GM19395 (cell line): ENCODE measurements at regions not wholly inside any gene's neighbourhood (a gene's known extent, or its start where the extent isn't known, plus 50 kb on each side); places are given as distances from the start of the nearest gene placed in this dataset.
"Not testable (repeated sequence)": the region's sequence is repeated elsewhere in the genome, so short reads cannot be mapped to it uniquely, and the experiment has no call there.

Source experiments
- ATAC-seq: cut with Tn5 transposase; IDR thresholded peaks from one replicate; pipeline ENCODE4 v1.9.1; 2021; ENCODE audit warnings: mild to moderate bottlenecking, moderate library complexity; ENCODE audit not compliant: unreplicated experiment

DNA sequence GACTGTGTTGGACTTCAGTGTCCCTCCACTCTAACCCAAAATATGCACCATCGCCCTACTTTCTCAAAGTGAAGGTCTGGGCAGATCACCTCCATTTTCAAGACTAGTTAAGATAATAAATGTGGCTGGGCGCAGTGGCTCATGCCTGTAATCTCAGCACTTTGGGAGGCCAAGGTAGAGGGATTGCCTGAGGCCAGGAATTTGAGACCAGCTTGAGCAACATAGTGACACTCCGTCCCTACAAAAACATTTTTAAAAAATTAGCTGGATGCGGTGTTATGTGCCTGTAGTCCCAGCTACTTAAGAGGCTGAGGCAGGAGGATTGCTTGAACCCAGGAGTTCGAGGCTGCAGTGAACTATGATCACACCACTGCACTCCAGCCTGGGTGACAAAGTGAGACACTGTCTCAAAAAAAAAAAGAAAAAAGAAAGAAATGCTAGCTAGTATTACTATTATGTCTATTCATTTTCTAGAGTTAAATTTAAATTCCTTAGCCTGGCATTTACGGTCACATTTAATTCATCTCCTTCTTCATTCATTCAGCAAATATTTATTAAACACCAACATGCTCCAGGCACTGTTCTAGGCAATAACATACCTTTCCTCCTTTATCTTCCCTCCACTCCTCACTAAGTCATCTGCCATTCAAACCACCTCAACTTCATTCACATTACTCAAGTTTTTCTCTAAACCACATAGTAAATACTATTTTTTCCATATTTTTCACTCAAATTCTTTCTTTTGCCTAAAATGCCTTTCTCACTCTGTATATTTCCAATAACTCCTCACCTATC lies 96.1 kb upstream of the XYLT1 start:
- ATAC-seq: no peak

DNA sequence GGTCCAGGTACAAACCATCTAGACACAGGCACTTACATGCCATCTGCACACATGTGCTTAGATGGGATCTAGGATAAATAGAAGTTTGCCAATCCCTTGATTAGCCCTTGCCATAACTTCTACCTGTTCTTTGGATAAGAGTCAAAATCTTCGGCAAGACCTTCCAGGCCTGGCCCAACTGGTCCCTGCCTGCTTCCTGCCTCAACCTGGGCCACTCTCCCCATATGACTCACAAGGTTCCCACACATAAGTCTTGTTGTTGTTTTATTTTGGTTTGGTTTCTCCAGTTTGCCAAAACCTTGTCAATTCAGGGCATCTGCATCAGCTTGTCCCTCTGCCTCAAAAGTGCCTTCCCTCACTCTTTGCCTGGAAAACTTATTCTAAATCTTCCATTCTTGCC lies 95.3 kb upstream of the XYLT1 start:
- ATAC-seq: no peak

DNA sequence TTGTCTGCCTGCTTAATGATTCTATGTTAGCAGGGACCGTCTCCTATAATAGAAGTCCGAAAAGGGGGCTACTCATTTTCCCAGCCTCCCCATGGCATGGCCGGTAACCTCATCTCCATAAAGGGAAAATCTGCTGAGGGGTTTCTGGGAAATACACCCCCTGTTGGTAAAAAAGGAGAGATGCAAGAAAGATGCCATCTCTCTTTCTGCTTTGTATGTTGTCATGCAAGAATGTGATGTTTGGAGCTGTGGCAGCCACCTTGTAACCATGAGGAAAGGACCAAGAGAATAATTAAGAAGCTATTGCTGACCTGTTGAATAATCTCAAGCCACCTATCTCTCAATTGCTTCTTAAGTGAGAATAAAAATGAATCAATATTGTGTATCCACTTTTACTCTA lies 94.8 kb upstream of the XYLT1 start:
- ATAC-seq: no peak

DNA sequence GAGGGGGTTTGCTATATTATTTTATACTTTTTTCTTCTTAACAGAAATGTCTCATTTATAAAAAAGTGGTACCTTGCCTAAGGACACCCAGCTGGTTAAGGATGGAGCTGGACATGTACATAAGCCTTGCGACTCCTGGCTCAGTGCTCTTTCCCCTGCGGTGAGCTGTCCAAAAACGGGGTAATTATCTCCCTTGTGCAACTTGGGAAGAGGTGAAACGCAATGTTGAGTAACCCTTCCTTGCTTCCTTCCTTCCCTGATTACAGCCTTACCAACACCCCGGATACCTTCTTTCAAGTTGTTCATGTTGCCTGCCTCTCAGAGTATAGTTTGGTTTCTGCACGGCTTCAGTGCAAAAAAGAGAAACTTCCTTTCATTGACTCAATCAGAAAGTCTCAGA lies 94.1 kb upstream of the XYLT1 start:
- ATAC-seq: no peak

DNA sequence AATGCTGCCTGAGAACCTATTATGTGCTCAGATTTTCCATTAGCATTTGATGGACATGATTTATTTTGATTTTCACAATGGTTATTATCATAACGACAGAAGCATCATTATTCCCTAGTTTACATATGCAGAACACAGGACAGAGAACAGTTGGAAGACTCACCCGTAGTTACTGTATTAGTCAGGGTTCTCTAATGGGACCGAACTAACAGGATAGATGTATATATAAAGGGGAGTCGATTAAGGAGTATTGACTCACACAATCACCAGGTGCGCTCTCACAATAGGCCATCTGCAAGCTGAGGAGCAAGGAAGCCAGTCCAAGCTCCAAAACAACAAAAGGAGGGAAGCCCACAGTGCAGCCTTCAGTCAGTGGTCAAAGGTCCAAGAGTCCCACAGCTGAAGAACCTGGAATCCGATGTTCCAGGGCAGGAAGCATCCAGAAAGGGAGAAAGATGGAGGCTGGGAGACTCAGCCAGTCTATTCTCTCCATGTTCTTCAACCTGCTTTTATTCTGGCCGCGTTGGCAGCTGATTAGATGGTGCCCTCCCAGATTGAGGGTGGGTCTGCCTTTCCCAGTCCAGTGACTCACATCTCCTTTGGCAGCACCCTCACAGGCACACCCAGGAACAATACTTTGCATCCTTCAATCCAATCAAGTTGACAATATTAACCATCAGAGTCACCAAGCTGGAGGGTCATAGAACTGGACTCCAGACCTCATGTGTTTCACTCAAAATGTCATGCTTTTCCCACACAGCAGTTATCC lies 92.7 kb upstream of the XYLT1 start:
- no peak for ATAC-seq

DNA sequence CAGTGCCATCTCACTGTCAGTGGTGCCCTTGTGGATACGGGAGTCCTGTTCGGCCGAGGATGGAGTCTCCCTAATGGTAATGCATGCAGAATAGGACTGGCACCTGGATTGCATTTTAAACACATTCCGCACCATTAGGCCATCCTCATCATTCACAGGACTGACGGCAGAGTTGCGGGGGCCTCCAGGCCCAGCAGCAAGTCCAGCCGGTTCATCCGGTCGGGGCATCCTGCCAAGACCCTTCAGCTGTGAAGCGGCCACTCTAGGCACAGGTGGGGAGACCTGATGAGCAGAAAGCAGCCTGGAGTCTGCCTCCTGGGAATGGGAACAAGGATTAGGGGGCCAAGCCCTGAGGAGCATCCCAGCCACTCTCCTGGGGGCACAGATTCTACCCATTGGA lies 90.3 kb upstream of the XYLT1 start:
- ATAC-seq: no peak

DNA sequence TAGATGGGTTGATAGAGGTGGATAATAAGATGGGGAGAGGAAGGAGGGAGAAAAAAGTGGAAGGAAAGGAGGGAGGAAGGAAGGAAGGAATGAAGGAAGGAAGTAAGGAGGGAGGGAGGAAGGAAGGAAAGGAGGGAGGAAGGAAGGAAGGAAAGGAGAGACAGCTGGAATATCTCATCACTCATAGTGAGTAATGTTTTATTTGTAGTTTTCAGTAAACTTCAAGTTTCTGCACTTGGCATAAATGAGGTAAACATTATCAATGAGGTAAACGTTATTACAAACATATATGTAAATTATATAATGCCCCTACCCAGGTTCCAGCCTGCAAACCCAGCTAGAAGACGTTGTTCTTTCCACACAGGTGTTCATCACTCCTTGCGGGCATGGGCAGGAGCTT lies 89.8 kb upstream of the XYLT1 start:
- ATAC-seq: no peak

DNA sequence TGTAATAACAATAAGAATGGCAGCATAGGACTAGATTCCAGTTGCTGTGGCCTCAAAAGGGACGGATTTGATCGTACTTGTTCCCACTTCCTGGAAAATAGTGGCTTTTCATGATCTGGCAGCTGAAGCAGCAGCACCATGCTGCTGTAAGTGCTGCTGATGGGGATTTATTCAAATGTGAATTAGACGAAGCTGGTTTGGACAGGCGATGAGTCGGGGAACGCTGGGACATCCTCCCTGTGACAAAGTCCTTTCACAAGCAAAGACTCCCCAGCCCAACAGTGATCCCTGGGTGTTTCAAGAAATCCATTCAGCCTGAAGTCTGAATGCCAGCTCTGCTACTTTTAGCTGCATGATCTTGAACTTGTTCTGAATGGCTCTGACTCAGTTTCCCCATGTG lies 88.6 kb upstream of the XYLT1 start:
- no peak for ATAC-seq

GRCh38 chr16:17557949-17558348 lies 87.2 kb upstream of the XYLT1 start:
- no peak for ATAC-seq

DNA sequence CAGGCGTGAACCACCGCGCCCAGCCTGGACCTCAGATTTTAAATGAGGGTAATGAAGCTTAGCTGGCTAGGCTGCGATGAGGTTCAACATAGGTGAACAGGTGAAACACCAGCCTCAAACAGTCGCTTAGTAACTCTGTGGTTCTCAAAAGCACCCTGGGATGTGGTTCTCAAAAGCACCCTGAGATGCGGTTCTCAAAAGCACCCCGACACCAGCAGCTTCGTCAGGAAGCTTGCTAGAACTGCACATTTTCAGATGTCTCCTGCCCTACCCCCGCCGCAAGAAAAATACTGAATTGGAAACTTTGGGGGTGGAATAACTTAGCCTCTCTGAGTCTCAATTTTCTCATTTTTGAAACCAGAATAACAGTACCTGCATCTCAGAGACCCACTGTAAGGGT lies 86.7 kb upstream of the XYLT1 start:
- ATAC-seq: no peak

- ATAC-seq: no peak
These were observed 85.7 kb upstream of the XYLT1 start for GRCh38 chr16:17556276-17557052.

DNA sequence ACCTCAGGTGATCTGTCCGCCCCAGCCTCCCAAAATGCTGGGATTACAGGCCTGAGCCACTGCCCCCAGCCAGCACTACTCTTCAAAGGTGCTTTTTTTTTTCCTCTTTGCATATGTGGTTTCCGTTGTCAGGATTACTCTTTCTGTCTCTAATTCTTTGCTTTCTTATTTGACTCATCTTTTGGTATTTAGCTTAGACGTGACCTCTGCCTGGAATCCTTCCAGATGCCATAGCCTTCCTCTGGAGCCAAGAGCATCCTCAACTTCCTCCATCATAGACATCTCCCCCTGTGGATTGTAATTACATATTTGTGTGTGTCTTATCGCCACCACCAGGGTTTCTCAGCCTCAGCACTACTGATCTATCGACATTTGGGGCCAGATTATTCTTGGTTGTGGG lies 84.4 kb upstream of the XYLT1 start:
- no peak for ATAC-seq

- ATAC-seq: no peak
These were observed 81.6 kb upstream of the XYLT1 start for GRCh38 chr16:17552351-17552750.

- ATAC-seq: not testable (repeated sequence)
These were observed 80.9 kb upstream of the XYLT1 start for GRCh38 chr16:17551682-17552081.

DNA sequence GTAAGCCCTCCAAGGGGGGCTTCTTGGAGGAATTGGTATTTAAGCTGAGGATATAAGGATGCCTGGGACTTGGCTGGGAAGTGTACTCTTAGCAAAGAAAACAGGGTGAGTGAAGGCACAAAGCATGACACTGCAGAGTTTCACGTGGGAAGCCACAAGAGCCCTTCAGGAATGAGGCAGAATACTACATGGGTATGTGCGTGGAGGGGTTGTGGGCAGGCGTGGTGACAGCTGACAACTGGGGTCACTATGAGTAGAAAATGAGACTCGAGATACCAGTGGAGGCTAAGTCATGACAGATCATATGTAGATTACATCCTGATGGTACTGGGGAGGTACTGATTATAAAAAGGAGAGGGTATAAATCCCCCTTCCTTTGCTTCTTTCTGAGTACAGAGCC lies 78.1 kb upstream of the XYLT1 start:
- no peak for ATAC-seq

DNA sequence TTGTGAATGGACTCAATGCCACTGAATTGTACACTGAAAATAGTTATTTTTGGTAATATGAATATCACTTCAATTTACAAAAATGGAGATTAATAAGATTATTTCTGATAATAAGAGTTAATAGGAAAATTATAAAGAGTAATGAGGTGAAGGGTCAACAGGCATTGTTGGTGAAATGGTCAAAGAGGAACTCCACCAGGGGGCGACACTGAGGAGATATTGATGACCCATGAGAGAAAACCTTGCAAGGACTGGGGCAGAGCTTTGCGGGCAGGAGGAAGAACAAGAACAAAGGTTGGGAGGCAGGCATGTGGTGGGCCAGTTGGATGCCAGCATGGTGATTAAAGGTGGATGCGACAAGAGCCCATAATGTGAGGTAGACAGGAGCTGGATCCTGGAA lies 74.0 kb upstream of the XYLT1 start:
- no peak for ATAC-seq

DNA sequence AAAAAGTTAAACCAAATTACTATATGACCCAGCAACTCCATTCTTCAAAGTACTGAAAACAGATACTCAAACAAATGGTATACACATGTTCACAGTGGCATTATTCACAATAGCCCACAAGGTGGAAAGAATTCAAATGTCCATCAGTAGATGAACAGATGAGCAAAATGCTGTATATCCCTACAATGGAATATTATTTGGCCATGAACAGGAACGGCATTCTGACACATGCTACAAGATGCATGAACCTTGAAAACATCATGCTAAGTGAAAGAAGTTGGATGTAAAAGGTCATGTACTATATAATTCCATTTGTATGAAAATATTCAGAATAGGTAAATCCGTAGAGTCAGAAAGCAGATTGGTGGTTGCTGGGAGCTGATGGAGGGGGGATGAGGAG lies 73.5 kb upstream of the XYLT1 start:
- ATAC-seq: no peak

DNA sequence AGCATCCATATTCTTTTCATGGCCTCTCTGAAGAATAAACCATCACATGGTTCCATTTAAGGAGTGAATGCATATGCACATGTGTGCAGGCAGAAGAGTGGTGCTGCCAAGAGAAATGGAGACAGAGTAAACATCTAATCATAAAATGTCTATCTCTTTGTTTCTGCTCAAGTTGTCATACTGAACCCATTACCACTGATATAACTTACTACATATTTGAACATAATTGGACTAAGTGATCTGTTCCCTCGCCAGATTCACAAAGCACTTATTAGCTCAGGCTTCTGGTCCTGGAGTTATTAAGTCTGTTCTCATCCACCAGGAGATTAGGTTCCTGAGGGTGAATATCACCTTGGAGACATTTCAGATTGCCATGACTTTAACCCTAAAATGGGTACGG lies 72.3 kb upstream of the XYLT1 start:
- no peak for ATAC-seq

GRCh38 chr16:17541324-17541723 lies 70.6 kb upstream of the XYLT1 start:
- no peak for ATAC-seq

DNA sequence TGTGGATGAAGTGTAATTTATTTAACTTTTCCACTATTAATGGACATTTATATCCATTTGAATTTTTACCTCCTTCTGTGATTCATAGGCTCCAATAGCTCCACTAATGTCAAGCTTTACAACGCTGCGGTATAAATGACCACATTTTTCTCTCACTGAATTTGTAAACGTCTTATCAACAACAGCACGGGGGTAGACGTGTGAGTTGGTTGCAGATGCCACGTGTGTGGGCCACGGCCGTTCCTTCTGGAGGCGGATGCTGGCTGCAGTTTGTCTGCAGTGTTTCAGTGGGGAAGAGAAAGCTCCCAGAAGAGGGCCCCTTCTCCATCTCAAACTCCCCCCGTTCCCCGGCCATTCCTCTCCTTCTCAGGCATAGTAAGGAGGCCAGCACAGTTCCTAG lies 68.2 kb upstream of the XYLT1 start:
- no peak for ATAC-seq

- ATAC-seq: peak; percentile 44
These were observed 61.7 kb upstream of the XYLT1 start for GRCh38 chr16:17532338-17532995.
